IPS DF 6.9 (cell line): ENCODE measurements at regions not wholly inside any gene's neighbourhood (a gene's known extent, or its start where the extent isn't known, plus 50 kb on each side); places are given as distances from the start of the nearest gene placed in this dataset.

Experiments
- DNase-seq: peaks from one replicate; pipeline ENCODE4 v3.0.0-alpha.2; 2013; ENCODE audit warnings: low read depth, low spot score
- H3K27ac ChIP-seq: one replicate; pipeline ENCODE4 v1.5.1; 2013; ENCODE audit warnings: low read length, control low read depth
- H3K27me3 ChIP-seq: 2 replicates; pipeline ENCODE4 v1.6.1; 2013; ENCODE audit warnings: mild to moderate bottlenecking, low read length; ENCODE audit not compliant: control insufficient read depth, insufficient read depth
- H3K36me3 ChIP-seq: 2 replicates; pipeline ENCODE4 v1.6.1; 2013; ENCODE audit warnings: low read length; ENCODE audit not compliant: control insufficient read depth, insufficient read depth
- H3K4me1 ChIP-seq: 2 replicates; pipeline ENCODE4 v1.6.1; 2013; ENCODE audit warnings: low read length; ENCODE audit not compliant: control insufficient read depth, insufficient read depth
- H3K4me3 ChIP-seq: 2 replicates; pipeline ENCODE4 v1.5.1; 2013; ENCODE audit warnings: mild to moderate bottlenecking, low read length
- H3K9me3 ChIP-seq: 2 replicates; pipeline ENCODE4 v1.6.1; 2013; ENCODE audit warnings: low read length, inconsistent platforms; ENCODE audit not compliant: control insufficient read depth, insufficient read depth
- WGBS: extraction: QIAGEN DNeasy Blood & Tissue Kit; methylation state at CpG from one replicate; pipeline ENCODE4 v1.1.7; 2013; ENCODE audit warnings: mixed read lengths, missing lambda C conversion rate; ENCODE audit not compliant: insufficient read length, insufficient coverage; 5-methylcytosine and 5-hydroxymethylcytosine counted together

DNA sequence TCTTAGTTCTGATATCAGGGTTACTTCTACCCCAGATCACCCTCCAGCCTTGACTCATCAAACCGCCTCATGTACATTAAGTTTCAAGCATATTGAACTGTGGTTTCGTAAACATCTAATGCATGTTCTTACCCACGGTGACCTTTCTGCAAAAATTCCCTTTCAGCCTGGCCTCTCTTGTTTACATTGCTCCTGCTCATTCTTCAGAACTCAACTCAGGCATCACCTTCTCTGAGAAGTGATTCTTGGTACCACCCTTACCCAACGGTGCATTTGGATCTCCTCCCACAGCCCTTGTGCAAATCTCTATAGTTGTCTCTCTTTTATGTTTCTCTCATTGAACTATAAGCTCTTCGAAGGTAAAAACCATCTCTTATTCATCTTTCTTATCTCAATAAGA, 503.1 kb upstream of the PKDCC start:
- Histone ChIP-seq H3K27ac (no peak overlapping the region), H3K4me1 (no peaks in the 10 kb centered on the region), H3K9me3 (no peaks in the 10 kb centered on the region), H3K27me3 (no peaks in the 10 kb centered on the region), H3K4me3 (no peak overlapping the region), H3K36me3 (no peaks in the 10 kb centered on the region)
- WGBS, result no CpG with 5 or more reads among the region's 5 CpGs
- no peak for DNase-seq

- Histone ChIP-seq H3K4me3 (no peak overlapping the region), H3K4me1 (no peaks in the 10 kb centered on the region), H3K27ac (no peak overlapping the region), H3K36me3 (no peaks in the 10 kb centered on the region), H3K9me3 (no peaks in the 10 kb centered on the region), H3K27me3 (no peaks in the 10 kb centered on the region)
- no peak for DNase-seq
- WGBS, result no CpG with 5 or more reads among the region's 4 CpGs
These were observed 501.8 kb upstream of the PKDCC start for GRCh38 chr2:41546031-41546430.

DNA sequence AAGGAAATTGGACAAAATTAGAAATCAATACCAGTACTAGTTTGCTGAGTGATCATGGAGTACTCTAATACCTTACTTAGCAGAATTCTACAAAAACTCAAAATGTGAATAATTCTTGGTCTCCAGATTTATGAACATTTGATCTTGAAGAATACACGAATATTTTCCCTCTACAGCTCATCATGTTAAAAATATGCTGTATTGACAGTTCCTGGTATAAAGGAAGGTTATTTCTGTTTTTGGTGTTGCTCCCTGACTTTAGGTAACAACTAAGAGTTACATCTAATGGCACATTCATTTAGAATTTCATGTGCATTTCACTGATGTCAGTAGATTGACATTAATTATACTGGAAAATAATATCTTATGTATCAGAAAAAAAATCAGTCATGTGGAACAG, 479.2 kb upstream of the PKDCC start:
- H3K4me3 ChIP-seq, result no peak overlapping the region
- no peak overlapping the region for H3K27ac ChIP-seq
- no peaks in the 10 kb centered on the region for H3K4me1 ChIP-seq
- no peaks in the 10 kb centered on the region for H3K36me3 ChIP-seq
- no peaks in the 10 kb centered on the region for H3K9me3 ChIP-seq
- WGBS, result no CpG with 5 or more reads among the region's 1 CpG
- DNase-seq, result no peak
- no peaks in the 10 kb centered on the region for H3K27me3 ChIP-seq

GRCh38 chr2:41572154-41572553, 475.7 kb upstream of the PKDCC start:
- DNase-seq, result no peak
- Histone ChIP-seq H3K4me1 (no peaks in the 10 kb centered on the region), H3K4me3 (no peak overlapping the region), H3K36me3 (no peaks in the 10 kb centered on the region), H3K9me3 (no peaks in the 10 kb centered on the region), H3K27me3 (no peaks in the 10 kb centered on the region), H3K27ac (no peak overlapping the region)
- no CpG with 5 or more reads among the region's 3 CpGs for WGBS

- Histone ChIP-seq H3K27me3 (no peaks in the 10 kb centered on the region), H3K9me3 (no peaks in the 10 kb centered on the region), H3K36me3 (no peaks in the 10 kb centered on the region), H3K4me3 (no peak overlapping the region), H3K4me1 (no peaks in the 10 kb centered on the region), H3K27ac (no peak overlapping the region)
- DNase-seq, result no peak
- 100% methylated on average over 1 of the region's 2 CpGs for WGBS
These were observed 471.4 kb upstream of the PKDCC start for GRCh38 chr2:41576423-41576822.

DNA sequence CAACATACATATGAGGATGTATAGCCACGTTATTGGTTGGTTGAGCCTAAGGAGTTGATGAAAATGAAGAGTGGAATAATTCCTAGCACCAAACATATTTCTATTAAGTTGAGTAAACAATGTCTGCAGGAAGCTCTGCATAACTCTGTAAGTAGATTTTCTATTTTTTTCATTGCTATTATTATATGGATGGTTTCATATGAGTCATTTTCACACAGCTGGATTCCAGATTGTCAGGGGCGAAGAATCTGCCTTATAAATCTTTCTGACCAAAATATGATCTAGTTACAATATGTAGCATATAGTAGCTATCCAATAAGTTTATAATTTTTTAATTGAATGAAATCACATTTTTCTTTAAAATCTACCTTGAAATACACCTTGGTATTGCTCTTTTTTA, 468.0 kb upstream of the PKDCC start:
- Histone ChIP-seq H3K9me3 (no peaks in the 10 kb centered on the region), H3K27ac (no peak overlapping the region), H3K36me3 (no peaks in the 10 kb centered on the region), H3K27me3 (no peaks in the 10 kb centered on the region), H3K4me1 (no peaks in the 10 kb centered on the region), H3K4me3 (no peak overlapping the region)
- WGBS, result no CpG with 5 or more reads among the region's 2 CpGs
- DNase-seq, result no peak

DNA sequence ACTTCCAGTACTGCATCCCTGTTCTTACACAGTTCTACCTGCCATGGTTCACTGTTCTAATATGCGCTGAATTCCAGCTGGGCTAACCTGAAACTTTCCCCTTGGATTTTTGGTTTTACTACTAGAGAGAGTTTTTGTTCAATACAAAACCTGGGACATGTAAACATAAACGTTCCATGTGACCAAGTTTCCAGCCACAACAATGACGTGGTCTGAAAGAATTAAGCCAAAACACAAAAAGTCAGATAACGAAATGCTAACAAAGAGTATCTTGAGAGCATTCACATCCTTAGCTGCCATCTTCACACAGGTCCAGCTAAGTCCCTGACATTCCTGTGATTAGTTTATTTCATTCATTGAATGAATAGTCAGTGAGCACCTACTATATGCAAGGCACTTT, 467.0 kb upstream of the PKDCC start:
- H3K4me3 ChIP-seq, result no peak overlapping the region
- H3K9me3 ChIP-seq, result no peaks in the 10 kb centered on the region
- no peaks in the 10 kb centered on the region for H3K36me3 ChIP-seq
- H3K27me3 ChIP-seq, result no peaks in the 10 kb centered on the region
- H3K27ac ChIP-seq, result no peak overlapping the region
- H3K4me1 ChIP-seq, result no peaks in the 10 kb centered on the region
- no CpG with 5 or more reads among the region's 4 CpGs for WGBS
- no peak for DNase-seq

GRCh38 chr2:41595240-41595639, 452.6 kb upstream of the PKDCC start:
- WGBS, result no CpG with 5 or more reads among the region's 1 CpG

GRCh38 chr2:41597680-41598079, 450.1 kb upstream of the PKDCC start:
- no CpG with 5 or more reads among the region's 2 CpGs for WGBS
- no peak for DNase-seq
- no peaks in the 10 kb centered on the region for H3K4me1 ChIP-seq
- no peak overlapping the region for H3K27ac ChIP-seq
- H3K36me3 ChIP-seq, result no peaks in the 10 kb centered on the region
- H3K27me3 ChIP-seq, result no peaks in the 10 kb centered on the region; the same call in 1 of the 2 replicates
- no peaks in the 10 kb centered on the region for H3K9me3 ChIP-seq
- H3K4me3 ChIP-seq, result no peak overlapping the region

More at GRCh38 chr2:41595240-41595639, 452.6 kb upstream of the PKDCC start:
- Histone ChIP-seq H3K9me3 (no peaks in the 10 kb centered on the region), H3K27me3 (no peaks in the 10 kb centered on the region; the same call in 1 of the 2 replicates), H3K27ac (no peak overlapping the region), H3K4me1 (no peaks in the 10 kb centered on the region), H3K36me3 (no peaks in the 10 kb centered on the region), H3K4me3 (no peak overlapping the region)
- no peak for DNase-seq

- Histone ChIP-seq H3K27ac (no peak overlapping the region), H3K4me3 (no peak overlapping the region), H3K4me1 (no peaks in the 10 kb centered on the region), H3K36me3 (no peaks in the 10 kb centered on the region), H3K27me3 (no peaks in the 10 kb centered on the region; the same call in 1 of the 2 replicates), H3K9me3 (no peaks in the 10 kb centered on the region)
- WGBS, result no CpG with 5 or more reads among the region's 5 CpGs
- no peak for DNase-seq
These were observed 449.5 kb upstream of the PKDCC start for GRCh38 chr2:41598161-41598894.

- Histone ChIP-seq H3K9me3 (no peaks in the 10 kb centered on the region), H3K4me3 (no peak overlapping the region), H3K36me3 (no peaks in the 10 kb centered on the region), H3K27ac (no peak overlapping the region), H3K27me3 (no peaks in the 10 kb centered on the region; the same call in 1 of the 2 replicates), H3K4me1 (no peaks in the 10 kb centered on the region)
- no peak for DNase-seq
These were observed 447.4 kb upstream of the PKDCC start for GRCh38 chr2:41600460-41600859.
